Bronchial epithelial cell (primary cell): ENCODE measurements at regions not wholly inside any gene's neighbourhood (a gene's known extent, or its start where the extent isn't known, plus 50 kb on each side); places are given as distances from the start of the nearest gene placed in this dataset.

Source experiments
- DNase-seq: peaks from one replicate; pipeline ENCODE4 v3.0.0-alpha.2; 2010; ENCODE audit warnings: low read depth
- FAIRE-seq: peaks from 2 replicates; lab custom pipeline; 2011; peaks lifted over from hg19 to GRCh38; lab: Jason Lieb, UNC
- H3K27me3 ChIP-seq: 2 replicates; pipeline ENCODE4 v1.5.1; 2011; ENCODE audit warnings: low read length; ENCODE audit not compliant: control insufficient read depth, insufficient read depth
- H3K36me3 ChIP-seq: 2 replicates; pipeline ENCODE4 v1.5.1; 2011; ENCODE audit warnings: low read length; ENCODE audit not compliant: control insufficient read depth, insufficient read depth
- H3K4me3 ChIP-seq: 2 replicates; pipeline ENCODE4 v1.5.1; 2011; ENCODE audit warnings: mild to moderate bottlenecking, low read depth, low read length, control low read depth
- TF ChIP-seq, protein P1 (sequence below): IDR thresholded peaks from 2 replicates; pipeline ENCODE4 v1.5.1; 2011; ENCODE audit warnings: mild to moderate bottlenecking, moderate library complexity, low read length, control low read depth, inconsistent platforms; ENCODE audit not compliant: insufficient read depth, severe bottlenecking

DNA sequence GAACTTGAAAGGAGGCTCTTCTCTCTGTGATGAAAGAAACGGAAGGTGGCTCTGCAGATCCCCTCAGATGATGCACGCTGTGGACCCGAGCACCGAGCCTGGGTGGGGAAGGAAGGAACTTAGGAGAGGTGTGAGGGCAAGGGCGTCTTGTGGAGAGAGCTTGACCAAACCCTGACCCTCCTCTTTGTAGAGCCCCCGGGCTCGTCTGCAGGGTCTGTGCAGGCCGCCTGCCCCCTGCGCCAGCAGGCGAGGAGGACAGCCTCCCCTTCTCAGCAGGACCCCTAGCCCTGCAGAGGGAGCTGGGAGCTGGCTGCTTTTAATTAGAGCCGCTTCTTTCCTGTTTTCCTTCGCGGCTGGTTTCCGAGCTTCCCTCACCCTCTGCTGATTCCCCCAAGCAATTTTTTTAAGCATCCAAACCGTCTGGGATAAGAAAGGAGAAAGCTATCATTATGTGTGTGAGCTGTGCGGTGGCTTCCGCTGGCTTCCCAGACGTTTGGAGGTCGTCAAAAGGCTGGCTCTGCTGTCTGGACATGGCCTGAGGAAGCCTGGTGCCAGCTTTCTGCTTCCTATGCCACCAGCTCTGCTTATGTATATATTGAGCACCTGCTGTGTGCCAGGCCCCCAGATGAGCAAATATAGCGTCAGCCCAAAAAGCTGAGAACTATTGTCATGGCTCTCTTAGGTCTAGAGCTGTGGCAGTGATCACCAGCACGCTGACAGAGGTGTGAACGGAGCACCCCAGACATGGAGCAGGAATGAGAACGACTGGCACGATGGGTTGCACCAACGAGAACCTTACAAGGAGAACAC, 160.2 kb upstream of the IRF2BP2 start:
- no peaks in the 10 kb centered on the region for H3K36me3 ChIP-seq
- DNase-seq (no peak), FAIRE-seq (no peak)
- TF ChIP-seq, protein P1, sequence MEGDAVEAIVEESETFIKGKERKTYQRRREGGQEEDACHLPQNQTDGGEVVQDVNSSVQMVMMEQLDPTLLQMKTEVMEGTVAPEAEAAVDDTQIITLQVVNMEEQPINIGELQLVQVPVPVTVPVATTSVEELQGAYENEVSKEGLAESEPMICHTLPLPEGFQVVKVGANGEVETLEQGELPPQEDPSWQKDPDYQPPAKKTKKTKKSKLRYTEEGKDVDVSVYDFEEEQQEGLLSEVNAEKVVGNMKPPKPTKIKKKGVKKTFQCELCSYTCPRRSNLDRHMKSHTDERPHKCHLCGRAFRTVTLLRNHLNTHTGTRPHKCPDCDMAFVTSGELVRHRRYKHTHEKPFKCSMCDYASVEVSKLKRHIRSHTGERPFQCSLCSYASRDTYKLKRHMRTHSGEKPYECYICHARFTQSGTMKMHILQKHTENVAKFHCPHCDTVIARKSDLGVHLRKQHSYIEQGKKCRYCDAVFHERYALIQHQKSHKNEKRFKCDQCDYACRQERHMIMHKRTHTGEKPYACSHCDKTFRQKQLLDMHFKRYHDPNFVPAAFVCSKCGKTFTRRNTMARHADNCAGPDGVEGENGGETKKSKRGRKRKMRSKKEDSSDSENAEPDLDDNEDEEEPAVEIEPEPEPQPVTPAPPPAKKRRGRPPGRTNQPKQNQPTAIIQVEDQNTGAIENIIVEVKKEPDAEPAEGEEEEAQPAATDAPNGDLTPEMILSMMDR: no peak
- no peaks in the 10 kb centered on the region for H3K27me3 ChIP-seq
- no peak overlapping the region for H3K4me3 ChIP-seq

DNA sequence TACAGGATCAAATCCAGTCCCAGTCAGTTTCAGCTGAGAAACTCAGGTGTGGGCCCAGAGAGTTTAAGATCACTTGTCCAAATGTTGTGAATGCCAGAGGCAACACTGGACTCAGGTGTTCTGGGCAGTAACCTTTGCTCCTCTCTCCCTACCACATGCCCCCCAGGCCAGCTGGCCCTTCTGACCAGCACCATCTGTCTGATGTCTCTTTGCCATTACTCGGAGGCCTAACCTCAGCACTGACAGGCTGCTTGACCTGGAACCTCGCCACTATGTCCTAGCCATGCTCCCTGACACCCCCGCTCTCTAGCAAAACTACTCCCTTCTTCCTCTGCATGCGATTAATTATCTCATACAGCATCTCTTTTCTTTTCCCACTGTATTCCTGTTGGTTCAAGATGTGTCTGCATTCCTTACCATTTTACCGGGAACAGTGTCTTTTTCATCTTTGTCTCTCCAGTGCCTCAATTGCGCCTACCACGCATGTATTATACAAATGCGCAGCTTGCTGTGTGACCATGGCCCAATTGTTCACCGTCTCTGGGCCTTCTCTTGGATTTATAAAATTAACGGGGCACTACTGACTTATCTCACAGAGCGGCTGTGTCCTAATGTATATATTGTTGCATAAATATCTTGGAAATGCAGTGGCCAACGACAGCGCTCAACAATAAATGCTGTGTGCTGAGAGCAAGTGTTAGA, 159.5 kb upstream of the IRF2BP2 start:
- DNase-seq (no peak), FAIRE-seq (no peak)
- TF ChIP-seq, protein P1: no peak

DNA sequence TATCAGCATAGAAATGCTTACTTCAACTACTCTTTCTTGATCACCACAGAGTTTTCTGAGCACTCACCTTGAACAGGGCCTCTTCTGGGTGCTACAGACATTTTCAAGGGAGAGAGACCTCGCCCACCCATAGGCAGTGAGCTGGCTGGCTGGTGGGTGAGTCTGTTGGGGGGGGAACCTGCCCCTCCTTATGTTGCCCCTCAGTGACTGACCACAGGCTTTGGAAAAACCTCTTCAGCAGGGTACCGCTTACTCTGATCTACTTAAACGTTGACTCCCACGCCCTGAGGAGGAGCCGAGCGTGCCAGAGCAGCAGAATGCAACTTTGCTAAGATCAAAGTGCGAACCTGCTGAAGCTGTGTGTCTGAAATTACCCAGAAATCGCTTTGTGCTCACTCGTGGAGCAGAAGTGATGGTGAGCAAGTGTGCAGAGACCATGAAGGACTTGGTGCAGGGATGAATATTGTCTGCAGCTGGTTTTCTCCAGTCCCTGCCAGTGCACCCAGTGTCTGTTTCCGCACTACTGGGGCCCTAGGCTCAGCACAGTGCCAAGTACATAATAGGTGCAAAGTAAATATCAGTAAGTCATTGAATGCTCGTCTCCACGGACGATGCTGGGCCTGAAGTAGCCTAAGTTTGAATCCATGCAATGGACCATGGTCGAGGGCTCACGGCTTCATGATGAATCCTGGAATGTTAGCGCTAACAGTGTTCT, 158.7 kb upstream of the IRF2BP2 start:
- TF ChIP-seq, protein P1: no peak

More for the DNA sequence above, 159.5 kb upstream of the IRF2BP2 start:
- no peaks in the 10 kb centered on the region for H3K27me3 ChIP-seq
- no peaks in the 10 kb centered on the region for H3K36me3 ChIP-seq
- H3K4me3 ChIP-seq: no peak overlapping the region

DNA sequence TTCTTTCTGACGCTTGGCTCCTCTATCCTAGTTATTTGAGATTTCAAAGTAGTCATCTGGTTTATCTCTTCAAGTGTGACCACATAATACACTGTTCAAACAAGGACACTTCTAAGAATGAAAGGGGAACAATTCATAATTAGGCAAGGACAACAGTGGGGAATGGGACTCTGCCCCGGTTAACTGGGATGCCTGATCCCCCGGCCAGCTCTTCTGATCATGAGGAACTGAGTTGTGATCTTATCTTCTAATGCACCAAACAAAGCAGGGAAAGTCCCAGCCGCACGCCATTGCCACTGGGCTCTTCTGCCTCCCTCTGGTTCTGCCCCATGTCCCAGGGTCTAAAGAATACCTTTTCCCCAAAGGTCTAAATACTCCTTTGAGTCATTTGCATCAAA, 158.2 kb upstream of the IRF2BP2 start:
- Histone ChIP-seq H3K4me3 (no peak overlapping the region), H3K27me3 (no peaks in the 10 kb centered on the region), H3K36me3 (no peaks in the 10 kb centered on the region)
- TF ChIP-seq, protein P1: no peak
- DNase-seq (no peak), FAIRE-seq (no peak)

More for the DNA sequence above, 158.7 kb upstream of the IRF2BP2 start:
- H3K4me3 ChIP-seq: no peak overlapping the region
- DNase-seq: no peak
- H3K36me3 ChIP-seq: no peaks in the 10 kb centered on the region
- no peak for FAIRE-seq
- H3K27me3 ChIP-seq: no peaks in the 10 kb centered on the region

DNA sequence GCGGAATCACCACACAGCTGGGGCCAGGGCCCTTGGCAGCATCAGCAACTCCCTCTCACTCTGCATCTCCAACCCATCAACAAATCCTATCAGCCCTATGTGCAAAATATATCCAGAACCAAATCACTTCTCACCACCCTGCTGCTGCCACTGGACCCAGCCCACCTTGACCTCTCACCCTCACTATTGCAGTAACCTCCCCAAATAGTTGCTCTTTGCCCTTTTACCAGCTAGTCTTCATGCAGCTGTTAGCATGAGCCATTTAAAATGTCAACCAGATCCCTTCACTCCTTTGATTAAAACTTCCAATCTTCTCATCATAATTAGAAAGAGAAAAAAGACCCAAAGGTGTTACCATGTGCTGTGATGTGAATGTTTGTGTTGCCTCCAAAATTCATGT, 155.7 kb upstream of the IRF2BP2 start:
- Histone ChIP-seq H3K27me3 (no peaks in the 10 kb centered on the region), H3K36me3 (no peaks in the 10 kb centered on the region), H3K4me3 (no peak overlapping the region)
- TF ChIP-seq, protein P1: no peak
- FAIRE-seq (no peak), DNase-seq (no peak)
